NCI-H2196 (cell line): ENCODE measurements at regions not wholly inside any gene's neighbourhood (a gene's known extent, or its start where the extent isn't known, plus 50 kb on each side); places are given as distances from the start of the nearest gene placed in this dataset.

Experiments
- DNase-seq: peaks from one replicate; lab custom pipeline; 2025; ENCODE audit not compliant: unreplicated experiment; lab: John Stamatoyannopoulos, UW

GRCh38 chr1:14294860-14295536, 303.5 kb upstream of the KAZN start:
- no peak for DNase-seq

GRCh38 chr1:14296795-14297194, 301.7 kb upstream of the KAZN start:
- DNase-seq, result no peak

GRCh38 chr1:14297356-14297755, 301.1 kb upstream of the KAZN start:
- no peak for DNase-seq

GRCh38 chr1:14298806-14299205, 299.7 kb upstream of the KAZN start:
- DNase-seq, result no peak

GRCh38 chr1:14300991-14301703, 297.3 kb upstream of the KAZN start:
- no peak for DNase-seq

GRCh38 chr1:14301704-14302024, 296.8 kb upstream of the KAZN start:
- DNase-seq, result no peak

GRCh38 chr1:14302025-14302424, 296.5 kb upstream of the KAZN start:
- no peak for DNase-seq

GRCh38 chr1:14303011-14303410, 295.5 kb upstream of the KAZN start:
- DNase-seq, result no peak

GRCh38 chr1:14304381-14304865, 294.1 kb upstream of the KAZN start:
- DNase-seq, result no peak

GRCh38 chr1:14308460-14308859, 290.0 kb upstream of the KAZN start:
- no peak for DNase-seq

GRCh38 chr1:14309984-14310383, 288.5 kb upstream of the KAZN start:
- DNase-seq, result no peak

GRCh38 chr1:14310476-14310875, 288.0 kb upstream of the KAZN start:
- DNase-seq, result no peak

- no peak for DNase-seq
Measured at GRCh38 chr1:14313731-14314431, 284.6 kb upstream of the KAZN start.

GRCh38 chr1:14318830-14319229, 279.7 kb upstream of the KAZN start:
- no peak for DNase-seq

GRCh38 chr1:14320518-14320917, 278.0 kb upstream of the KAZN start:
- peak; percentile 38 for DNase-seq

- DNase-seq, result no peak
Measured at GRCh38 chr1:14320986-14321385, 277.5 kb upstream of the KAZN start.

GRCh38 chr1:14321422-14321821, 277.1 kb upstream of the KAZN start:
- DNase-seq, result no peak

- no peak for DNase-seq
Measured at GRCh38 chr1:14323568-14324247, 274.8 kb upstream of the KAZN start.

- no peak for DNase-seq
Measured at GRCh38 chr1:14324248-14324630, 274.2 kb upstream of the KAZN start.

GRCh38 chr1:14326857-14327256, 271.6 kb upstream of the KAZN start:
- DNase-seq, result no peak

- no peak for DNase-seq
Measured at GRCh38 chr1:14328685-14329084, 269.8 kb upstream of the KAZN start.

GRCh38 chr1:14332158-14332557, 266.3 kb upstream of the KAZN start:
- DNase-seq, result no peak
